Activated CD4-positive, alpha-beta T cell treated with anti-CD3 and anti-CD28 coated beads for 1 hour (primary cell): ENCODE measurements at regions not wholly inside any gene's neighbourhood (a gene's known extent, or its start where the extent isn't known, plus 50 kb on each side); places are given as distances from the start of the nearest gene placed in this dataset.
"Not testable (repeated sequence)": the region's sequence is repeated elsewhere in the genome, so short reads cannot be mapped to it uniquely, and the experiment has no call there.

Source experiments
- DNase-seq: peaks from one replicate; pipeline ENCODE4 v3.0.0-alpha.2; 2020

DNA sequence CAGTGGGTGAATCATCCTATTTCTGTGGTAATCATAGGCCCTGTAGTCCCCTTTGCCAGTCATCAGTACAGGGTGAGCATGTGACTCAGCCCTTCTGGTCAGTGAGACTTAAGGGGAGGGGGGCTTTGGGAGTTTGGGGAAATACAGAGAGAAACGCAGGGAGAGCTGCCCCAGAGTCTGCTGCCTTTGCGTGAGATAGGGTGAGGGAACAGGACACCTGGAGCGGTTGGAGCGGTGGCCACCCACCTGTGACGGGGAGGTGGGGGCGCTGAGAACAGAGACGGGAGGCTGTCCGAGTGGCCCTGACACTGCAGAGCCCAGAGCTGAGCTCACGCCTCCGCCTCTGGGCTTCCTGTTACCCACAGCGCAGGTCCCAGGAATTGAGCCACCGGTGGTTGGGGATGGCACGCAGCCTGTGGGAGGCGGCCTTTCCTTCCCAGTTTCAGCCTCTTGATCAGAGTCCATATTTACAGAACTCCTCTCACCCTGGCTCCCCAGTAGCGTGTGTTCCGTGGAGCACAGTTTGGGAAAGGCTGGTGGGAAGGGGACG, 92.0 kb upstream of the ERCC6L2 start:
- DNase-seq = no peak

- no peak for DNase-seq
These were observed 94.7 kb upstream of the ERCC6L2 start for GRCh38 chr9:95780751-95781150.

- no peak for DNase-seq
These were observed 95.4 kb upstream of the ERCC6L2 start for GRCh38 chr9:95780121-95780520.

GRCh38 chr9:95779597-95779996, 95.9 kb upstream of the ERCC6L2 start:
- not testable (repeated sequence) for DNase-seq

DNA sequence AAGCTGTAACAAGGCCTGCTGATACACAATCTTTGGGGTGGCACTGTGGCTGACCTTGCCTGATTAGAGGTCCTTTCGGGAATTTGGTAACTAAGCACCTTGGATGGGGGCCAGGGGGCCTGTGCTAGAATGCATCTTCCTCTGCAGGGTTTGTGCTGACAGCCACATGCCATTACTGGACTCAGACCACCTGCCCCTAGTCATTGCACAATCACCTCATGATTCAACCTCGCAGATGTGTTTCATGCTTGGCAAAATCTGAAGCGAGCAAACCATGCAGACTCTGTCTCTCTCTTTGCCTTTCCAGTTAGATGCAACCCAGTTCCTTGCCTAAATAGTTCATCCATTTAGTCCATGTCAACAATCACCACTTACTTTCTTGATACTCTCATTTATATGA, 96.5 kb upstream of the ERCC6L2 start:
- DNase-seq = no peak

DNA sequence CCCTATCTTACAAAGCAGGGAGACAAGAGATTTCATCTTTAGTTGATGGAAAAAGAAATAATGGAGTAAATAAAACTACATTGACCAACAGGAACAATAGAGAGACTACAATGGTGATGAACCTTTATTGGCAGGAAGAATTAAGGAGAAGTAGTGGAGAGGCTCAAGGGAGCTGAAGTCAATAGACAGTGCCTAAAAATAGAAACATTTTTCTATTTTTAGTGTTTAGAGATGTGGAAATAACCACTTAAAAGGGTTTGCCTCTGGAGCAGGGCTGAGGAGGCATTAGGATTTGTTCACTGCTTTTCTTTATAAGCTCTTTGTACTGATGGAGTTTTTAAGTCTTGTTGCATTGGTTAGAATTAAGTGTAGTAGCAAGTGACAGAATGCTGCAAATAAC, 98.4 kb upstream of the ERCC6L2 start:
- no peak for DNase-seq

DNA sequence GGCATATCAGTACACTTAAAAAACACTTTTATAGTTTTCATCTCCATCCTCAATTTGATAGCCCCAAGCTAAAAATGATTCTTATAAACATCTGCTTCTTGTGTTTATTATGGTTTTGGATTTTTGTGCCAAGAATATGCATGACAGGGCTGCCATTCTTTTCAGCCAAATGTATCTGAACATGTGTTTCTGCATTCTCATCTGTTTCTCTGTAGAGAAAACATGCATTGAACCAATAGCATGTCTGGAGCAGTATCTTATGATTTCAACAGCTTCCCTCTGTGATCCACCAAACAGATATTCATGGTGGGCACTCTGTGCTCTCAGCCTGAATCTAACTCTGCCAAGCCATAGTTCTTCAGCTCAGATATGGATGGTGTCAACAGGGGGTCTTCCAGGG, 99.3 kb upstream of the ERCC6L2 start:
- DNase-seq = no peak

GRCh38 chr9:95775191-95775590, 100.3 kb upstream of the ERCC6L2 start:
- no peak for DNase-seq

- DNase-seq = no peak
These were observed 102.5 kb upstream of the ERCC6L2 start for GRCh38 chr9:95773053-95773418.

DNA sequence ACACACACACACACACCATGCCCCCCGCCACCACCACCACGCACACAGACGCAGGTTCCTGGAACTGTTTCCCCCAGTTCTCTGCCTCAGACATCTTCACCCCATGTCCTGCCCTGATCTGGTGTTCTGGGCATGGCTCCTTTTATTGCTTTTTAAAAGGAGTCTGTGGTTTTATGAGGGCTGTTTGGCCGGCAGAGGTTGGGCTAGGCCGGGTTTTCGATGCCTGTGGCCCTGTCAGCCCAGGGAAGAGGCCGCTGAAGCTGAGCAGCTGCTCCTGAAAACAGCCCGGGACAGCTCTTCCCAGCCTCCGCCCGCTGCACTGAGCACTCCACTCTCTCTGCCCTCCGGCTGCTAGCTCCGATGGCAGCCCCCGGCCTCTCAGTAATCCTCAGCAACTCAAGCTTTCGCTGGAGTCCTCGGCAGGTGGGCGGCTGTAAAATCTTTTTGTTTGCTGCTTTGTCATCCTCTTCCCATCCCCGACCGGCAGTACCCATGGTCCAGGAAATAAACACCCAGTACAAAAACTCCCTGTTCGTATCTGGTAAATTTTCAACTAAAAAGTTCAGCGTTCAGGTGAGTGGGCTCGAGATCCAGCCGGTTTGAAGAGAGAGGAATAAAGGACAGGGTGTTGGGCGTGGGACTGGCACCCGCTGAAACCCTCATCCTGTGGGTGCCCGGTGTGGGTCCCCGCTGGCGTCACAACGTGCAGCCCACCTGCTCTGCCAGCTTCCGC, 103.0 kb upstream of the ERCC6L2 start:
- no peak for DNase-seq

DNA sequence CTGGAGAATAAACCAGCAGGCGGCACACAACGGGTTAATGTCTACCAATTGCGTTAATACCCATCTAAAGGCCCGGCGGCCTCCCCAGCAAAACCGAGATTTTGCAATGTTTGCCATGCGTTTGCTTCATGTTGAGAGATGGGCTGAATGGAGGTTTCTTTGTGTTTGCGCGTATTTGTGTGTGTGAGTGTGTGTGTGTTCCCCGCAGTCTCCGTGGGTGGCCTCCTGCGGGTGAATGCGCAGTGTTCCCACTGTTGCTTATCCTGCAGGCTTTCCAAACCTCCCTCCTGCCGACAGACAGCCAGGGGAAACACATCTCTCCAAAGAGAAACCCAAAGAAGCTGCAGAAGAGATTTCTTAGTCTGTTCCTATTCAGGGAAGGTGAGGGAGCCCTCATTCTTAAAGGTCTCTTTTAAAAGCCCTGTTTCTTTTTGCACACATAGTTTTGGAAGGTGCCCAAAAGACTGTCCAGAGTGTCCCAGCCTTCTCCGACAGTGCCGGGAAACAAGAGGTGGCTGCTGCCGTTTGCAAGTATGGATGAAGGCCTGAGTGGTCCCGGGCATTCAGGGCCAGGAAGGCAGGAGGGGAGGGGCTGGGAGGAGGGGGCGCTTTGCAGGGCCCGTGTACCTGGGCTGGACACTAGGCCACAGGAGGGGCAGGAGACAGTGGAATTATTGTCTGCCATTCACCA, 103.8 kb upstream of the ERCC6L2 start:
- DNase-seq = no peak

- DNase-seq = no peak
These were observed 104.8 kb upstream of the ERCC6L2 start for GRCh38 chr9:95770653-95771131.

DNA sequence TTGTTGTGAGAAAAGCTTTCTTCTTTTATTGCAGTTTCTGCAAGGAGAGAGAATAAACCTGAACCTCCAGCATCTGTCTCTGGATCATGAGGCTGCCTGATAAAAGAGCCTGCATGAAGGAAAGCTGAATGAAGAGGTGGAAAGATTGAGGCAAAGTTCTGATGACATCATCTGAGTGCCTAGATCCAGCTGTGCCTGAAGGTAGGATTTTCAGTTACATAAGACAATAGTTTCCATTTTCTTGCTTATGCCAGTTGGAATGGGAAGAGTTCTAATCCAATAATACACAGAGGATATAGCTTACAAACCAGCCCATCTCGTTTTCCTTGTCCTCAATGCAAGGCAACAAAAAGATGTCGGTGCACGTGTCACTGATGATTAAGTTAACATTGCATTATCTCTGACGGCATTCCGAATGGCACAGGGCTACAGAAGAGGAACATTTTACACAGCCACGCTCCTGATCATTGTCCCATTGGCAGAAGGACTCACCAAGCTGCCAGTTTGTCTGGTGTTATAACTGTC, 105.5 kb upstream of the ERCC6L2 start:
- no peak for DNase-seq

- DNase-seq = no peak
These were observed 106.0 kb upstream of the ERCC6L2 start for GRCh38 chr9:95769473-95769872.

DNA sequence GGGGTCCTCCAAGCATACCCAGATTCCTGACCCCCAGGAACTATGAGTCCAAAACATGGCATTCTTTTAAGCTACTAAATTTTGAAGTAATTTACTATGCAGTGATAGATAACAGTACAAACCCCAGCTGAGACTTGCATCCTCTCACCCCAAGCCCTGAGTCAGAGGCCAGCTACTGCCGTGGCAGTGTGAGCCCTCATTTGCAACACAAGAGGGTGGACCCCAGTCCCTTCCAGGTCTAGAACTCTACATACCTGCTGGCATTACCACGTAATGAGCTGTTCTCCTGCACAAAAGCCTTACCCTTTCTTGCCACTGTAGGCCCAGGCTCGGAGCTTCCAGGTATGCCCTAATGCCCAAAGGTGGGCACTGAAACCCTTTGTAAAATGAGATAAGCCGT, 108.6 kb upstream of the ERCC6L2 start:
- DNase-seq = no peak

- no peak for DNase-seq
These were observed 110.8 kb upstream of the ERCC6L2 start for GRCh38 chr9:95764533-95765319.

DNA sequence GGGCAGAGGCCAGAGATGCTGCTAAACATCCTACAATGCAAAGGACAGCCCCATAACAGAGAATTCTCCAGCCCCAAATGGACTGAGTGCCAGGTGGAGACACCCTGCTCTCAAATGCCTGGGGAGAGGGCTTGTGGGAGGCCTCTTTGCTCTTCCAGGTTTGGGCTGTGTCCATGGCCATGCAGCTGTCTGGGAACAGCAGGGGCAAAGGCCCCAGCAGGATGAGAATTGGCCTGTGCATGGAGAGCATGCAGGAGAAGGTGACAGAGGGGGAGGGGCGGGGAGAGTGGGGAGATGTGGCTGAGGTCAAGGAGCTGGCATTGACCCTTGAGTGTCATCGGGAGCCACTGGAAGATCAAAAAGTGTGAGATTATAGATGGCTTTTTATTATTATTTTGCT, 111.5 kb upstream of the ERCC6L2 start:
- no peak for DNase-seq

DNA sequence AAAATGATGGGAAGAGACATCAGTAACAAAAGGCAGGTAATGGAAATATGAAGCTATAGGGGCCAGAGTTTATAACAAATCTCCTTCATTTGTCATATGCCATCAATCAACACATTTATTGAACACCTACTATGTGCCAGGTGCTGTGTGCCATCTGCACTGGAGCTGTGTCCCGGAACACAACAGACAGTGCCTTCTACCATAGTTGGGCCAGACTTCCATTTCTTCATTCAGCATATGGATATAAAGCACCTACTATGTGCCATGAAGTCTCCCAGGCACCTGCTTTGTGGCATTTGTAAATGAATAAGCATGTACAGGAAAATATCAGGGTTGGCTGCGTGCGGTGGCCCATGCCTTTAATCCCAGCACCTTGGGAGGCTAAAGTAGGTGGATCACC, 112.5 kb upstream of the ERCC6L2 start:
- DNase-seq = no peak

- no peak for DNase-seq
These were observed 113.2 kb upstream of the ERCC6L2 start for GRCh38 chr9:95762322-95762721.

- no peak for DNase-seq
These were observed 114.7 kb upstream of the ERCC6L2 start for GRCh38 chr9:95760791-95761190.

DNA sequence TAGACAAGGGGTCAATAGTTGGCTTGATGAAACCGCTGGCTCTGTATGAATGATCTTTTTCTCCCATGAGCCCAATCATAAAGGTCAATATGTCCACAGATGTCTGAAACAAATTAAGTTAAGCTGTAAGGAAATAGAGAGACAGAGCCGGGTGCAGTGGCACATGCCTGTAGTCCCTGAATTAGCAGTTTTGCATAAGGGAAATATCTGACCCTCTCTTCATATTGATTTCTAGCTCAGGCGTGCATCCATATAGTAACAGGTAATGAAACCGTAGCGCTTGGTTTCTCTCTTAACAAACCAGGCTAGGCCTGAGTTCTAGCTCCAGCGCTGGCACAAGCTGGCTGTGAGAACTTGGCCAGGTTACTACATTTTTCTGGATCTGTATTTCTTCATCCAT, 118.1 kb upstream of the ERCC6L2 start:
- DNase-seq = no peak

DNA sequence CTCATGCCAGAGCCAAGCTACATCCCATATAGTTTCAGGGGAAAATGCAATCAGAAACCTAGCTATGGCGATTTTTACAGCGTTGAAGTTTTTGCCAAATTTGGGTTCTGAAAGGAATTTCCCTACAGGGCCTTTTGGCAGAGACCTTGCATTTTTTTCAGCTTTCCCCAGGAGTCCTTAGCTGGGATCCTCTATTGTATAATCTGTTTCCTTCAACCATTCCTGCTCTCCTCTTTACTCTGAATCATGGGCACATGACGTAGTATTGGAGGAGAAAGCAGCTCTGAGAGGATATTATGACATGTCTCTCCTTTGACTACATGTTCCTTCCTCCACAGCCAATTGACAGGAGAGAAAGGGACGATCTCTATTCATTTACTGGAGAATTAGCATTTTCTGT, 118.5 kb upstream of the ERCC6L2 start:
- no peak for DNase-seq

DNA sequence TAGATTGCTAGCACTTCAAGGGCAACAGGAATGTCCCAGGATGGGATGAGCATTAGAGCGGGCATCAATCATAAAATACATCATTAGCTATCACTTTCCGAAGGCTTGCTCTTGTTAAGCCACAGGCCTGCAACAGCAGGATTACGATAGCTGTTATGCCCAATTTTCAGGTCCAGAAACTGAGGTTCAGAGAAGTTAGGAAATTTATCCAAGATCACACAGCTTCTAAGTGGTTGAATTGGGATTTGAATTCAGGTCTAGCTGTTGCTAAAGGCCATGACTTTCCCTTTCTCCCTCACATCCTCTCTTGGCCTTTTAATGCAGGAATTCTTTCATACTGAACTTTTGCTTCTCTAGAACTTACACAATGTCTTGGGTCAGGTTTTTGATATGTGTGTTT, 119.4 kb upstream of the ERCC6L2 start:
- DNase-seq = no peak

- DNase-seq = no peak
These were observed 120.1 kb upstream of the ERCC6L2 start for GRCh38 chr9:95755421-95755730.
